HG03103 (cell line): ENCODE measurements at regions not wholly inside any gene's neighbourhood (a gene's known extent, or its start where the extent isn't known, plus 50 kb on each side); places are given as distances from the start of the nearest gene placed in this dataset.
"Not testable (repeated sequence)": the region's sequence is repeated elsewhere in the genome, so short reads cannot be mapped to it uniquely, and the experiment has no call there.

Source experiments
- ATAC-seq: cut with Tn5 transposase; IDR thresholded peaks from one replicate; pipeline ENCODE4 v1.9.1; 2021; ENCODE audit warnings: low read depth; ENCODE audit not compliant: unreplicated experiment

- no peak for ATAC-seq
These were observed 158.4 kb downstream of the DUSP10 start for GRCh38 chr1:221583465-221583864.

GRCh38 chr1:221587013-221587412 lies 154.9 kb downstream of the DUSP10 start:
- not testable (repeated sequence) for ATAC-seq

DNA sequence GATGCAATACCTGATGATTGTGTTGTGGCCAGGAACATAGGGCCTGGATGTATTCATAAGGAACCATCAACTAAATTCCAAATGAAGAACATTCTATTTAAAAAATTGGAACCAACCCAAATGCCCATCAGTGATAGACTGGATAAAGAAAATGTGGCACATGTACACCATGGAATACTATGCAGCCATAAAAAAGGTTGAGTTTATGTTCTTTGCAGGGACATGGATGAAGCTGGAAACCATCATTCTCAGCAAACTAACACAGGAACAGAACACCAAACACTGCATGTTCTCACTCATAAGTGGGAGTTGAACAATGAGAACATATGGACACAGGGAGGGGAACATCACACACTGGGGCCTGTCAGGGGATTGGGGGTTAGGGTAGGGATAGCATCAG lies 150.6 kb downstream of the DUSP10 start:
- ATAC-seq = not testable (repeated sequence)

DNA sequence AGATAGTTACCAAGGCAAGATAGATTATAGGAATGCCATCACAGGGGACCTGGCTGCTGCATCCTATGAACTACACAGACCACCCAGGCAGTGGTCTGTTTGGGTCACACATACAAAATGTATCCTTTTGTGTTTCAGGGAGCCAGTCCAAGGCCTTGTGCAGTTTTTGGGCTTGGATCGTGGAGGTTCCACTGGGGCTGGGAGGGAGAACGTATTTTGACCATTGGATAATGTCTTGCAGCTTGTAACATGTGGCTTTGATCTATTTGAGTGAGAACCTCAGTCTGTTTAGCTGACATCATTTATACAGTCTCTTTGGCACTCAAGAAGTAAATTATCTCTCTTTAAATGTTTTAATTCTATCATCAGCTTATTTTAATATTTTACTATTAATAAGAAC lies 147.3 kb downstream of the DUSP10 start:
- ATAC-seq = no peak

- no peak for ATAC-seq
These were observed 143.8 kb downstream of the DUSP10 start for GRCh38 chr1:221598122-221598521.

GRCh38 chr1:221601166-221601565 lies 140.7 kb downstream of the DUSP10 start:
- ATAC-seq = no peak

DNA sequence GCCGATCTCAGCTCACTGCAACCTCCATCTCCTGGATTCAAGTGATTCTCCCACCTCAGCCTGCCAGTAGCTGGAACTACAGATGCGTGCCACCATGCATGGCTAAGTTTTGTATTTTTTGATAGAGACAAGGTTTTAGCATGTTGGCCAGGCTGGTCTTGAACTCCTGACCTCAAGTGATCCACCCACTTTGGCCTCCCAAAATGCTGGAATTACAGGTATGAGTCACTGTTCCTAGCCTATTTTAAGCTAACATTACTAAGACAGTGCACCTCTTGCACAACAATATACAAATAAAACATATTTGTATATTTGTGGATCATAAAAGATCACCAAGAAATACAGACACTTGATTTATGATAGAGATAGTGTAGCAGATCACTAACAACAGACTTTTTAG lies 139.1 kb downstream of the DUSP10 start:
- ATAC-seq = no peak

DNA sequence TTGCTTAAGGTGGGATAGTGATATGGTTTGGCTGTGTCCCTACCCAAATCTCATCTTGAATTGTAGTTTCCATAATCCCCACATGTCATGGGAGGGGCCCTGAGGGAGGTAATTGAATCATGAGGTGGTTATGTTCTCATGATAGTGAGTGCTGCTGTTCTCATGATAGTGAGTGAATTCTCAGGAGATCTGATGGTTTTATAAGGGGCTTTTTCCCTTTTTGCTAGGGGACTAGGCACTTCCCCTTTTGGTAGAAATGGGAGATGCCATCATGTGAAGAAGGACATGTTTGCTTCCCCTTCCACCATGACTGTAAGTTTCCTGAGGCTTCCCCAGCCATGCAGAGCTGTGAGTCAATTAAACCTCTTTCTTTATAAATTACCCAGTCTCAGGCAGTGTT lies 137.5 kb downstream of the DUSP10 start:
- not testable (repeated sequence) for ATAC-seq

DNA sequence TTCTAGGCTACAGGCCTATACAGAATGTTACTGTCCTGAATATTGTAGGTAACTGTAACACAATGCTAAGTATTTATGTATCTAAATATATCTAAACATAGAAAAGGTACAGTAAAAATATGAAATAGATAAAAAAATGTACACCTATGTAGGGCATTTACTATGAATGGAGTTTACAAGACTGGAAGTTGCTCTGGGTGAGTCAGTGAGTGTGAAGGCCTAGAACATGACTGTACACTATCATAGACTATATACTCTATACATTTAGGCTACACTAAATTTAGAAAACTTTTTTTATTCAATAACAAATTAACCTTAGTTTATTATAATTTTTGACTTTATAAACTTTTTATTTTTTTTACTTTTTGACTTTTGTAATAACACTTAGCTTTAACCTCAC lies 136.9 kb downstream of the DUSP10 start:
- ATAC-seq = no peak

- no peak for ATAC-seq
These were observed 136.3 kb downstream of the DUSP10 start for GRCh38 chr1:221605569-221605968.

- no peak for ATAC-seq
These were observed 135.6 kb downstream of the DUSP10 start for GRCh38 chr1:221606256-221606655.

GRCh38 chr1:221608835-221609320 lies 133.0 kb downstream of the DUSP10 start:
- no peak for ATAC-seq

GRCh38 chr1:221611656-221612046 lies 130.2 kb downstream of the DUSP10 start:
- ATAC-seq = no peak

- ATAC-seq = no peak
These were observed 129.7 kb downstream of the DUSP10 start for GRCh38 chr1:221612047-221612777.

DNA sequence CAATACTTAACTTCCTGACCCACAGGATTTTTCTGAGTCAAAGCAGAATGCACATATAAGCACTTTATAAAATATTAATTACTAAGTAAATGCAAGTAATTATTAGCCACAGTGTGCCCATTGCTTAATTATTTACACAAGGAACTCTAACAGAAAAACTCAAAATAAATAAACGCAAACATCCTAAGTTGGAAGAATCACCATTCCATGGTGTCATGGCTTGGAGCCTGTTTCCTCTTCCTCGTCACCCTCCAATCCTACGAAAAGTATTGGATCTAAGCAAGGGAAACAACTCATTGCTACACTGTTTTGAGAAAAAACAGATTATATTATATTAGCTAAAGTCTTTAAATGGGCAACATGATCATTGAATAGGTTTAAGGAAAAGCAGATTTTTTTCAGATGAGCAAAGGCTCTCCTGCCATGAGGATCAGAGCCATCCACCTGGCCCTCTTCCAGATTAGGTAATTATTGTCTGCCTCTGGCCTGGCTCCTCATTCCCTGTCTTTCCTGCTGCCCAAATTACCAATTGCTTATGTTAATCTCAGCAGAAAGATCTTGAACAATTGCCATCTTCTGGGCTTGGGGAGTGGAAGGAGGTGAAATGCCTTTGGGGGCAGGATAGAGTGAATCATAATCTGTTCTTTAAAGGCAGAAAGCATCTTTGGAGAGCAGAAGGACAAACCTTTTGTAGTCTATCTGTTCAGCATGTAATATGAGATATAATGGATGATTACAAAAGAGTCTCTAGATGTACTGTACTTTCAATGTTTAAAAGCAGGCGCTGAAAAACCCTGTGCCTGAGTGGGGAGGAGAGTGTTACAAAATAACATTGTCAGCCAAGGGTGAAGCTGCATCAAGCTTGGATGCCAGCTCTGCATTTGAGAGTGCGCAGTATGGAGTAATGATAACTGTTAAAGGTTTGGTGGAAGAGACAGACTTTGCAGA lies 121.2 kb downstream of the DUSP10 start:
- ATAC-seq = no peak

- no peak for ATAC-seq
These were observed 120.2 kb downstream of the DUSP10 start for GRCh38 chr1:221621683-221622082.

GRCh38 chr1:221622389-221622788 lies 119.5 kb downstream of the DUSP10 start:
- no peak for ATAC-seq

DNA sequence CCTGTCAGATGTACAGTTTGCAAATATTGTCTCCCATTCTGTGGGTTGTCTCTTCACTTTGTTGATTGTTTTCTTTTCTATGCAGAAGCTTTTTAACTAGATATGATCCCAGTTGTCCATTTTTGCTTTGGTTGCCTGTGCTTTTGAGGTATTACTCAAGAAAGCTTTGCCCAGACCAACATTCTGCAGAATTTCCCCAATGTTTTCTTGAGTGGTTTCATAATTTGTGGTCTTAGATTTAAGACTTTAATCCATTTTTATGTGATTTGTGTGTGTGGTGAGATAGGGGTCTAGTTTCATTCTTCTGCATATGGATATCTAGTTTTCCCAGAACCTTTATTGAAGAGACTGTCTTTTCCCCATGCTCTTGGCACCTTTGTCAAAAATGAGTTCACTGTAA lies 116.9 kb downstream of the DUSP10 start:
- ATAC-seq = no peak

DNA sequence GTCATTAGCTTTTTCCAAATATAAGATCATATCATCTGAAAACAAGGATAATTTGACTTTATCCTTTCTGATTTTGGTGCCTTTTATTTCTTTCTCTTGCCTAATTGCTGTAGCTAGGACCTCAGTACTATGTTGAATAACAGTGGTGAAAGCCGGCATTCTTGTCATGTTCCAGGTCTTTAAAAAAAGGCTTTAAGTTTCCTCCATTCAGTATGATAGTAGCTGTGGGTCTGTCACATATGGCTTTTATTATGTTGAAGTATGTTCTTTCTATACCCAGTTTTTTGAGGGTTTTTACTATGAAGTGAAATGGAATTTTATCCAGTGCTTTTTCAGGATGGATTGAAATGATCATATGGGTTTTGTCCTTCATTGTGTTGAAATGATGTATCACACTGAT lies 115.8 kb downstream of the DUSP10 start:
- no peak for ATAC-seq

GRCh38 chr1:221630236-221630635 lies 111.7 kb downstream of the DUSP10 start:
- no peak for ATAC-seq

DNA sequence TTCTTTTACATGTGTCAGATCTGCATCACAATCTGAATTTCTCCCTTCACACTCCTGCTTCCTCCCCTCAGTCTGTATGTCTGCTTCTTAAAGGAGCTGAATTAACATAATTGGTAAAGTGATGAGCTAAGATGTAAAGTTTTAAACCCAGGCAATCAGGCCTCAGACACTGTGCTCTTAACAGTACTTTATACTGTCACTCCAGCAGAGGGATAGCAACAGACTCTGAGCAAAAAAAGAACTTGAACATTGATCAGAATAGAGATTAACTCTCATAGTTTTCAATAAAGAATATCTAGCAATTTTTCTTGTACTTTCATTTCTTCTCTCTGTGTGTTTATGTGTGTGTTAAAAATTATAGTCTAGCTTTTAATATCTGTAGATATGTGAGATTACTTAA lies 110.3 kb downstream of the DUSP10 start:
- no peak for ATAC-seq

DNA sequence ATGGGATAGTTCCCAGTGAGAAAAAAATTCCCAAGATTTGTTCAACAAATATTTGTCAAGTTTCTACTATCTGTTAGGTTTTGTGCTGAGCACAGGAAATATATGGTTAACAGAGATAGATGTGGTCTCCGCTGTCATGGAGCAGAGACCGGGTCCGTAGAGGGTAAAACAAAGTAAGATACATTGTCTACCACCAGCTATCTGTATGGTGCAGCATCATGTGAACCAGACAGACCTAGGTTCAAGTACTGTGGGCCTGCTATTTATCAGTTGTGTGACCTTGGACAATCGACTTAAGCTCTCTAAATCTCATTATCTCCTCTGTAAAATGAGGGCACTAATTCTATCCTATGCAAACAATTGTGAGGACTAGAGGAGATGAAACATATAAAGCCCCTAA lies 109.8 kb downstream of the DUSP10 start:
- ATAC-seq = no peak
